ENCODE measurements at regions not wholly inside any gene's neighbourhood (a gene's known extent, or its start where the extent isn't known, plus 50 kb on each side); places are given as distances from the start of the nearest gene placed in this dataset.

DNA sequence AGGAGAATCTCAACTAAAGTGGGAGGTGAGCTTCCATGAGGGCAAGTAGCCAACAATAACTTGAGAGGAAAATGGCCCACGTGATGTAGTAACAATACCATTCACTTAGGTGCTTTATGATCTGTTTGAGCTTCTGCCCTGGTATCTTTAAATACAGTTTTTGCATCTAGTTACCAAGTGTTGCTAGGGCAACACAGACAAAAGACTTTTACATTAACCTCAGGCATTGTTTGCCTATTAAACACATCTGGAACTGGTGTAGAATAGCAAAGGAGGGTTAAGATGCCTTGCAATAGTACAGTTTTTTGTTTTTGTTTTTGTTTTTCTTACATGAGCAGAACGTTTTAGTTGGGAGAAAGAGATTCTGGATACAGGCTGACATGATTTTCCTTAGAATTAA is 97.7 kb upstream of the MTPN start:
- no peak for DNase-seq (ENCODE audit: low read depth)
- TF ChIP-seq, protein P1, sequence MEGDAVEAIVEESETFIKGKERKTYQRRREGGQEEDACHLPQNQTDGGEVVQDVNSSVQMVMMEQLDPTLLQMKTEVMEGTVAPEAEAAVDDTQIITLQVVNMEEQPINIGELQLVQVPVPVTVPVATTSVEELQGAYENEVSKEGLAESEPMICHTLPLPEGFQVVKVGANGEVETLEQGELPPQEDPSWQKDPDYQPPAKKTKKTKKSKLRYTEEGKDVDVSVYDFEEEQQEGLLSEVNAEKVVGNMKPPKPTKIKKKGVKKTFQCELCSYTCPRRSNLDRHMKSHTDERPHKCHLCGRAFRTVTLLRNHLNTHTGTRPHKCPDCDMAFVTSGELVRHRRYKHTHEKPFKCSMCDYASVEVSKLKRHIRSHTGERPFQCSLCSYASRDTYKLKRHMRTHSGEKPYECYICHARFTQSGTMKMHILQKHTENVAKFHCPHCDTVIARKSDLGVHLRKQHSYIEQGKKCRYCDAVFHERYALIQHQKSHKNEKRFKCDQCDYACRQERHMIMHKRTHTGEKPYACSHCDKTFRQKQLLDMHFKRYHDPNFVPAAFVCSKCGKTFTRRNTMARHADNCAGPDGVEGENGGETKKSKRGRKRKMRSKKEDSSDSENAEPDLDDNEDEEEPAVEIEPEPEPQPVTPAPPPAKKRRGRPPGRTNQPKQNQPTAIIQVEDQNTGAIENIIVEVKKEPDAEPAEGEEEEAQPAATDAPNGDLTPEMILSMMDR (IDR thresholded peaks at IDR 0.05; ENCODE audit: insufficient read depth, low read length, poor library complexity, severe bottlenecking), result no peak
- Histone ChIP-seq H3K4me3 (ENCODE audit: low read depth, low read length) (no peak overlapping the region), H3K36me3 (ENCODE audit: control insufficient read depth, insufficient read depth, low read length) (no peaks in the 10 kb centered on the region), H3K27me3 (ENCODE audit: control insufficient read depth, insufficient read depth, low read length) (no peaks in the 10 kb centered on the region)

DNA sequence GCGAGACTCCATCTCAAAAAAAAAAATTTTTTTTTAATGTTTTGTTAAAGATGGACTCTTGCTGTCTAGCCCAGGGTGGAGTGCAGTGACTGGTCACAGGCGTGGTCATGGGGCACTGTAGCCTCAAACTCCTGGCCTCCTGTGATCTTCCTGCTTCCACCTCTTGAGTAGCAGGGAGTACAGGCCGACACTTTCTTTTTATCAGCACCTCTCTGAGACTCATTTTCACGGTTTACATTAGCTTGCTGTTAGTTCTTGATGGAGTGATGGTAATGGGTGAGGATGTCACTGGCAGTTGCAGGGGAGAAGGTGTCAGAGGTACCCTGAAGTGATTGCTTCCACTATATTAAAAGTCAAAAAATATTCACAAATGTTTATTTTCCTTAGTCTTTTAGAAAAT is 95.3 kb upstream of the MTPN start:
- H3K36me3 ChIP-seq (ENCODE audit: control insufficient read depth, insufficient read depth, low read length), result no peaks in the 10 kb centered on the region
- DNase-seq (ENCODE audit: low read depth), result no peak
- TF ChIP-seq, protein P1 (IDR thresholded peaks at IDR 0.05; ENCODE audit: insufficient read depth, low read length, poor library complexity, severe bottlenecking), result no peak
- no peaks in the 10 kb centered on the region for H3K27me3 ChIP-seq (ENCODE audit: control insufficient read depth, insufficient read depth, low read length)
- no peak overlapping the region for H3K4me3 ChIP-seq (ENCODE audit: low read depth, low read length)

DNA sequence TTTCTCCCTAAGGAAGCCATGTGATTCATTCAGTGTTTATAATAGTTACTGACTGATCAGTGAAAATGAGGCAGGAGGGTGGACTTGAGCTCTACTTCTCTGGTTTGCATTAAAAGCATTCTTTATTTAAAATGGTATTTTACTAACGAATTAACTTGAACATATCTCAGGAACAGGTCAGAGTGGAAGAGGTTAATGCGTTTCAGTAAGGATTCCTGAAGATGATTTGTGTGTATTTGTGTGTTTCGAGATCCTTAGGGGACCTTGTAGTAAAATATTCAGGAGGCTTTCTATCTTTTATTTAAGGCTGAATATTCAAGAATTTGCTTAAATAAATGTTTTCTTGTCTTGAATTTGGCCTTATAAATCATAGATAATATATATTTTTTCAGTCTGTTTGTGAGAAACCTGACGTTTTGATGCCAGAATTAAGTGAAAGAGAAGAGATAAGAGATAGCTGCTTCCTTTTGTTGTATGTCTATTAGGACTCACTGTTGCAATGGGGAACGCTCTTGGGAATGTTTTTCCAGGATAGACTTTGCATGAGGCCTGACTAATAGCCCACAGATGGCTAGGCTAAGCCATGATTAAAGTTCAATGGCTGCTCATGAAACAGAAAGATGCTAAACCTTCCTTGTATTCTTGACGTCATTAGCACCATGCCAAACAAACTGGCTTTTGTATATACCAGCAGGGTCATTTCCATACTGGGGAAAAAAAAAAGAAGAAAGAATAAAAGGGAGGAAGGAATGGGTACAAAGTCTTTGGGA is 93.8 kb upstream of the MTPN start:
- H3K36me3 ChIP-seq (ENCODE audit: control insufficient read depth, insufficient read depth, low read length), result no peaks in the 10 kb centered on the region
- no peak overlapping the region for H3K4me3 ChIP-seq (ENCODE audit: low read depth, low read length)
- TF ChIP-seq, protein P1 (IDR thresholded peaks at IDR 0.05; ENCODE audit: insufficient read depth, low read length, poor library complexity, severe bottlenecking), result no peak
- H3K27me3 ChIP-seq (ENCODE audit: control insufficient read depth, insufficient read depth, low read length), result no peaks in the 10 kb centered on the region
- DNase-seq (ENCODE audit: low read depth), result no peak

DNA sequence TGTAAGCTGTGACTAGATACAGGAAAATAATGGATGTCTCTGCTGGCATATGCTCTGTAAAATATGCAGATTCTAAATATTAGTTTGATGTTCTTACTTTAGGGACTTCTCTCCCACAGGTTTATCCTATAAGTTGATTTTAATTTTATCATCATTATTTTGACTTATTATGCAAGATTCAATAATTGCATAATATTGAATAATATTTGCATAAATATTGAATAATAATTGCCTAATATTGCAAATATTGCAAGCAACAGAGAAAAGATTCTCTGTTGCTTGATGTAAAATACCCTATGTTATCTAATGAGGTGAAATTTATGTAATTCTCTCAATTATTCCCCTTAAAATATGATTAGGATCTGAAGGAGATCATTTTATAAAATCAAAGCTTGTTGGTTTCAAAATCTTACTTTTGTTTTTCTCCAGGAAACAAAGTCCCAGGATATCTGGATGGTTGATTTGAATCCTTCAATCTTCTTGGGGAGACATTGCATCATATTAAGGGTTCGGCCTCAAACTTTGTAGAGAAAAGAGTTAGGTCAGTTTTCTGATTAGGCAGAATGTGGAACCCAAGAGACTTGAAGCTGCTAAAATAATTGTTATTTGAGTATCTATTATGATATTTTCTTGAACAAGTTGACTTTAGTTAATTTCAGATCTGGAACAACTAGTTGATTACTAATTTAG is 92.8 kb upstream of the MTPN start:
- Histone ChIP-seq H3K4me3 (ENCODE audit: low read depth, low read length) (no peak overlapping the region), H3K36me3 (ENCODE audit: control insufficient read depth, insufficient read depth, low read length) (no peaks in the 10 kb centered on the region), H3K27me3 (ENCODE audit: control insufficient read depth, insufficient read depth, low read length) (no peaks in the 10 kb centered on the region)
- DNase-seq (ENCODE audit: low read depth), result no peak
- TF ChIP-seq, protein P1 (IDR thresholded peaks at IDR 0.05; ENCODE audit: insufficient read depth, low read length, poor library complexity, severe bottlenecking), result no peak

DNA sequence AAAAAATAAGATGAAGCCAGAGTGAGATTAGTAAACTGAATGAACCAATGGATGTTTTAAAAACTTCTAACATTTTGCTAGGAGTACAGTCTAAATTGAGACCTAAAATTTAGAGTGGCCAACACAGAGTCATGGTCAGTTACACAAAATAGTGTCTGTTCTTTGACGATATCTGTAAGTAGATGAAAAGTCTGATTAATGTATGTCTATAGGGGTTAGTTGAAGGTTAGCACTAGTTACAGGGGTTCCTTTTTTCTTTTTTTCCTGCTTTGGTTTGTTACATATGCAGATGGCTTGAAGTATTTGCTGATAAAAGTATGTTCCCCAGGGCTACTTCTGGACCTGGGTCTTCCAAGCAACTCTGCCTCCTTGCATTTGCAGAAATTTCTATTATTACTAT is 90.1 kb upstream of the MTPN start:
- H3K4me3 ChIP-seq (ENCODE audit: low read depth, low read length), result no peak overlapping the region
- TF ChIP-seq, protein P1 (IDR thresholded peaks at IDR 0.05; ENCODE audit: insufficient read depth, low read length, poor library complexity, severe bottlenecking), result no peak
- H3K27me3 ChIP-seq (ENCODE audit: control insufficient read depth, insufficient read depth, low read length), result no peaks in the 10 kb centered on the region
- H3K36me3 ChIP-seq (ENCODE audit: control insufficient read depth, insufficient read depth, low read length), result no peaks in the 10 kb centered on the region
- DNase-seq (ENCODE audit: low read depth), result no peak
